Ascending aorta (tissue), 2 donors: ENCODE measurements at regions not wholly inside any gene's neighbourhood (a gene's known extent, or its start where the extent isn't known, plus 50 kb on each side); places are given as distances from the start of the nearest gene placed in this dataset.

ENCODE experiments used
- DNase-seq, 2 donors: peaks; one replicate each; pipeline ENCODE4 v3.0.0-alpha.2; 2019; ENCODE audit warnings: low spot score in 2 of 2
- H3K27ac ChIP-seq, 2 donors: fragments of 200-600 bp; sonication (generic); one replicate each; pipeline ENCODE4 v1.5.1; 2016 to 2017; ENCODE audit warnings: mild to moderate bottlenecking in 1 of 2
- H3K27me3 ChIP-seq: fragments of 200-600 bp; sonication (generic); one replicate; pipeline ENCODE4 v1.5.1; 2017
- H3K36me3 ChIP-seq, 2 donors: fragments of 200-600 bp; sonication (generic); one replicate each; pipeline ENCODE4 v1.5.1; 2016
- H3K4me1 ChIP-seq, 2 donors: fragments of 200-600 bp; sonication (generic); one replicate each; pipeline ENCODE4 v1.5.1; 2016 to 2017; ENCODE audit warnings: mild to moderate bottlenecking in 1 of 2
- H3K4me3 ChIP-seq, 2 donors: fragments of 200-600 bp; sonication (generic); one replicate each; pipeline ENCODE4 v1.5.1; 2016 to 2017; ENCODE audit warnings: mild to moderate bottlenecking in 1 of 2
- H3K9me3 ChIP-seq, 2 donors: fragments of 200-600 bp; sonication (generic); one replicate each; pipeline ENCODE4 v1.5.1; 2016
- intact Hi-C: fragments of 100-400 bp; cut with DNase I; formaldehyde crosslinking; loops from one replicate; pipeline ENCODE4 v1.15.1; 2023
- TF ChIP-seq, protein P1 (sequence below), 3 experiments: fragments of 200-600 bp in 2 of 3; fragments of 450-650 bp in 1 of 3; sonication (generic) in 2 of 3; IDR thresholded peaks; one replicate each; pipeline ENCODE4 v1.5.1; 2016 to 2019; ENCODE audit warnings: antibody characterized with exemption in 3 of 3, mild to moderate bottlenecking in 1 of 3, moderate library complexity in 1 of 3

DNA sequence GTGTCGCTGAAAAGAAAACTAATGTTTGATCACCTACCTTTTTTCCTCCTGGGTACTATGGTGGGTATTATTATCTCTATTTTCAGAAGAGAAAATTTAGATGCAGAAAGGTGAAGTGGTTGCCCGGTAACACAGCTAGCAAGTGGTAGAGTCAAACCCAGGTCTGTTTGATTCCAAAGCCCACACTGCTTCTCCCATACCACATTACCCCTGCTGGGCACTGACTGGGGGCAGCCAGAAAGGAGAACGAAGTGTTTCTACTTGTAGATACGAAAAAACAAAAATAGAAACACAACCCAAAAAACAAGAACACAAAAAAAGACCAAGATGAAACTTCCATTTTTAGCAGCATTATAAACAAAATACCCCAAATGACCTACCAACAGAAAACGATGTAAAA is 142.2 kb downstream of the SLC41A2 start:
- DNase-seq = no peak
- Histone ChIP-seq H3K4me1 (no peaks in the 10 kb centered on the region), H3K27me3 (no peaks in the 10 kb centered on the region), H3K9me3 (peaks cover 0 to 6% of the 10 kb centered on the region in 2 donors), H3K27ac (no peak overlapping the region), H3K36me3 (peaks cover 8 to 28% of the 10 kb centered on the region in 2 donors), H3K4me3 (no peak overlapping the region)
- intact Hi-C loops = no loop called here
- TF ChIP-seq, protein P1, sequence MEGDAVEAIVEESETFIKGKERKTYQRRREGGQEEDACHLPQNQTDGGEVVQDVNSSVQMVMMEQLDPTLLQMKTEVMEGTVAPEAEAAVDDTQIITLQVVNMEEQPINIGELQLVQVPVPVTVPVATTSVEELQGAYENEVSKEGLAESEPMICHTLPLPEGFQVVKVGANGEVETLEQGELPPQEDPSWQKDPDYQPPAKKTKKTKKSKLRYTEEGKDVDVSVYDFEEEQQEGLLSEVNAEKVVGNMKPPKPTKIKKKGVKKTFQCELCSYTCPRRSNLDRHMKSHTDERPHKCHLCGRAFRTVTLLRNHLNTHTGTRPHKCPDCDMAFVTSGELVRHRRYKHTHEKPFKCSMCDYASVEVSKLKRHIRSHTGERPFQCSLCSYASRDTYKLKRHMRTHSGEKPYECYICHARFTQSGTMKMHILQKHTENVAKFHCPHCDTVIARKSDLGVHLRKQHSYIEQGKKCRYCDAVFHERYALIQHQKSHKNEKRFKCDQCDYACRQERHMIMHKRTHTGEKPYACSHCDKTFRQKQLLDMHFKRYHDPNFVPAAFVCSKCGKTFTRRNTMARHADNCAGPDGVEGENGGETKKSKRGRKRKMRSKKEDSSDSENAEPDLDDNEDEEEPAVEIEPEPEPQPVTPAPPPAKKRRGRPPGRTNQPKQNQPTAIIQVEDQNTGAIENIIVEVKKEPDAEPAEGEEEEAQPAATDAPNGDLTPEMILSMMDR (IDR thresholded peaks at IDR 0.05) = no peak

GRCh38 chr12:104814944-104815343 is 143.1 kb downstream of the SLC41A2 start:
- Histone ChIP-seq H3K4me3 (no peak overlapping the region), H3K4me1 (no peaks in the 10 kb centered on the region), H3K36me3 (peaks cover 8 to 25% of the 10 kb centered on the region in 2 donors), H3K27ac (no peak overlapping the region), H3K9me3 (peaks cover 0 to 5% of the 10 kb centered on the region in 2 donors), H3K27me3 (no peaks in the 10 kb centered on the region)
- no peak for DNase-seq
- TF ChIP-seq, protein P1 (IDR thresholded peaks at IDR 0.05) = no peak
- intact Hi-C loops = no loop called here
